ENCODE measurements at regions not wholly inside any gene's neighbourhood (a gene's known extent, or its start where the extent isn't known, plus 50 kb on each side); places are given as distances from the start of the nearest gene placed in this dataset.

DNA sequence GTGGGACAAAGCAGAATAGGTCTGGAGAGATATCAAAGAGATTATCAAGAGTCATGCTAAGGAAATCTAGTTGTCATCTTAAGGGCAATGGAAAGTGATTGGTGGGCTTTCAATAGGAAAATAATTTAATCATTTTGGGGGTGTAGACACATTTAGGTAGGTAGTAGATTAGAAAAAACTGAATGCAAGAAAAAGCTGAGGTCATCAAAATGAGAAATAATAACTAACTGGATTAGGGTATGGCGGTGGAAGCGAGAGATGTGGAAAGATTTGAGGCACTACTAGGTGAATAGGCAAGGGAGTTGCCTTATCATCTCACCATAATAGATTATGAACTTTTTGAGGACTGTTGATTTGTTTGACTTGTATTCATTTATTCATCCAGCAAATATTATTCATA is 393.2 kb upstream of the ZNF608 start:
- no peaks in the 10 kb centered on the region for H3K9me3 ChIP-seq (ENCODE audit: control insufficient read depth, low read length)
- H3K9me3 Mint-ChIP-seq = no peaks in the 10 kb centered on the region
- no peaks in the 10 kb centered on the region for H3K4me1 ChIP-seq (ENCODE audit: control insufficient read depth, insufficient read depth, low read length)
- DNase-seq = no peak
- H3K27ac ChIP-seq (ENCODE audit: low read depth, low read length) = no peak overlapping the region
- TF ChIP-seq CTCF (conservative IDR thresholded peaks at IDR 0.05) = no peak
- H3K9ac ChIP-seq (ENCODE audit: extremely low read depth, low read length, poor library complexity, severe bottlenecking) = no peak overlapping the region
- H3K4me1 Mint-ChIP-seq = peaks cover 14% of the 10 kb centered on the region
- H3K4me3 Mint-ChIP-seq = no peak overlapping the region
- no peaks in the 10 kb centered on the region for H3K27me3 ChIP-seq (ENCODE audit: control insufficient read depth, insufficient read depth, low read length, poor library complexity, severe bottlenecking)
- H3K36me3 Mint-ChIP-seq (ENCODE audit: low read depth) = no peaks in the 10 kb centered on the region
- H3K27ac Mint-ChIP-seq = no peak overlapping the region
- 100% methylated on average over 2 of the region's 2 CpGs; no CpG with 5 or more reads in 1 of the 2 experiments for whole genome bisulfite sequencing, 2 experiments (ENCODE audit: insufficient coverage in 1 of 2, insufficient read length in 1 of 2)
- H3K27me3 Mint-ChIP-seq (ENCODE audit: insufficient read depth) = no peaks in the 10 kb centered on the region
- no peaks in the 10 kb centered on the region for H3K36me3 ChIP-seq (ENCODE audit: control insufficient read depth, insufficient read depth, low read length)
- no peak overlapping the region for H3K4me3 ChIP-seq (ENCODE audit: low read length)

DNA sequence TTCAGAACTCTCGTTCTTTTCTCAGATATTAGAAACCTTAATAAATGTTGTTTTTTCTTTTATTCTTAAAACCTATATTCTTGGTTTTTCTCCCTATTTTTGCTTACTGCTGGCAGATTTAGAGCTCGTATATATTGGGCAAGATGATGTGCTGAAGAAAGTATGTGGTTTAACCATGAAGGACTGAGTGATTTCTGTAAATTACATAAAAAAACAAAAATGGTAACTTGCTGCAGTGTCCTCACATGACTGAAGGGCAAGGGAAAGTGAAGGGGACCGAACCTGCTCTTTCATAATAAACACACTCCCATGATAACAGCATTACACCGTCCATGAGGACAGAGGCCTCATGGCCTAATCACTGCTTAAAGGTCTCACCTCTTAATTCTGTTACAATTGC is 393.8 kb upstream of the ZNF608 start:
- WGBS, 2 experiments (ENCODE audit: insufficient coverage in 1 of 2, insufficient read length in 1 of 2) = 86 to 100% methylated on average over 2 to 3 of the region's 4 CpGs
- peaks cover 13% of the 10 kb centered on the region for H3K4me1 Mint-ChIP-seq
- Histone ChIP-seq H3K27ac (ENCODE audit: low read depth, low read length) (no peak overlapping the region), H3K36me3 (ENCODE audit: control insufficient read depth, insufficient read depth, low read length) (no peaks in the 10 kb centered on the region), H3K9me3 (ENCODE audit: control insufficient read depth, low read length) (no peaks in the 10 kb centered on the region), H3K4me3 (ENCODE audit: low read length) (no peak overlapping the region), H3K9ac (ENCODE audit: extremely low read depth, low read length, poor library complexity, severe bottlenecking) (no peak overlapping the region), H3K27me3 (ENCODE audit: control insufficient read depth, insufficient read depth, low read length, poor library complexity, severe bottlenecking) (no peaks in the 10 kb centered on the region), H3K4me1 (ENCODE audit: control insufficient read depth, insufficient read depth, low read length) (no peaks in the 10 kb centered on the region)
- H3K36me3 Mint-ChIP-seq (ENCODE audit: low read depth) = no peaks in the 10 kb centered on the region
- no peak for TF ChIP-seq CTCF (conservative IDR thresholded peaks at IDR 0.05)
- no peak overlapping the region for H3K4me3 Mint-ChIP-seq
- no peaks in the 10 kb centered on the region for H3K9me3 Mint-ChIP-seq
- DNase-seq = no peak
- no peaks in the 10 kb centered on the region for H3K27me3 Mint-ChIP-seq (ENCODE audit: insufficient read depth)
- H3K27ac Mint-ChIP-seq = no peak overlapping the region

DNA sequence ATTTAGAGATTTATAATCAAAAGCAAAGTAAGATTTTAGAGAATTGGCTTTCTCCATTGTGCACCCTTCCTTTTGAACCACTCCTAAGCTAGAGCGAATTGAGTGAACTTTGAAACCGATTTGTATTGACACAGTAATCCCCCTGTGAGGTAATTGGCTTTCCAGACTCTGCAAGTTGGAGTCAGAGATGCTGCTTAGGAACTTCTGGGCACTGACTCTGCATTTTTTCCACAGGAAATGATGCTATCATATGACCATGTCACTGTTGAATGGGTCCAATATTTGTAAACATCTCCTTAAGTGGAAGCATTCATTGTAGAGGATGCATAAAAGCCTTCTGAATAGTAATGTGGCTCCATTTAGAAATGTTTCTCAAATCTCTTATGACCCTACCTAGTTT is 394.4 kb upstream of the ZNF608 start:
- Histone ChIP-seq H3K4me1 (ENCODE audit: control insufficient read depth, insufficient read depth, low read length) (no peaks in the 10 kb centered on the region), H3K27me3 (ENCODE audit: control insufficient read depth, insufficient read depth, low read length, poor library complexity, severe bottlenecking) (no peaks in the 10 kb centered on the region), H3K9me3 (ENCODE audit: control insufficient read depth, low read length) (no peaks in the 10 kb centered on the region), H3K9ac (ENCODE audit: extremely low read depth, low read length, poor library complexity, severe bottlenecking) (no peak overlapping the region), H3K27ac (ENCODE audit: low read depth, low read length) (no peak overlapping the region), H3K36me3 (ENCODE audit: control insufficient read depth, insufficient read depth, low read length) (no peaks in the 10 kb centered on the region), H3K4me3 (ENCODE audit: low read length) (no peak overlapping the region)
- H3K4me3 Mint-ChIP-seq = no peak overlapping the region
- H3K36me3 Mint-ChIP-seq (ENCODE audit: low read depth) = no peaks in the 10 kb centered on the region
- TF ChIP-seq CTCF (conservative IDR thresholded peaks at IDR 0.05) = no peak
- 84 to 90% methylated on average over 2 of the region's 2 CpGs for WGBS, 2 experiments (ENCODE audit: insufficient coverage in 1 of 2, insufficient read length in 1 of 2)
- H3K27ac Mint-ChIP-seq = no peak overlapping the region
- DNase-seq = no peak
- H3K27me3 Mint-ChIP-seq (ENCODE audit: insufficient read depth) = no peaks in the 10 kb centered on the region
- peaks cover 11% of the 10 kb centered on the region for H3K4me1 Mint-ChIP-seq
- H3K9me3 Mint-ChIP-seq = no peaks in the 10 kb centered on the region
